Tibial artery (tissue), 4 donors: ENCODE measurements at regions not wholly inside any gene's neighbourhood (a gene's known extent, or its start where the extent isn't known, plus 50 kb on each side); places are given as distances from the start of the nearest gene placed in this dataset.
A peak's percentile ranks its signal among the peaks of the same experiment; 100 is the strongest.
"Not testable (repeated sequence)": the region's sequence is repeated elsewhere in the genome, so short reads cannot be mapped to it uniquely, and the experiment has no call there.

ENCODE experiments used
- DNase-seq, 2 donors: peaks; one replicate each; pipeline ENCODE4 v3.0.0-alpha.2; 2019
- H3K27ac ChIP-seq, 2 donors: fragments of 200-600 bp; sonication (generic) in 1 of 2; 1 replicate in 1 of 2; 2 replicates in 1 of 2; pipeline ENCODE4 v1.5.1; 2018 to 2019; ENCODE audit warnings: mild to moderate bottlenecking in 1 of 2
- H3K27me3 ChIP-seq, 2 donors: fragments of 200-600 bp; sonication (generic) in 1 of 2; one replicate each; pipeline versions ENCODE4 v1.5.1 to v1.6.0; 2016 to 2019
- H3K36me3 ChIP-seq, 3 donors: fragments of 200-600 bp; sonication (generic) in 2 of 3; one replicate each; pipeline ENCODE4 v1.5.1; 2016 to 2019; ENCODE audit warnings: mild to moderate bottlenecking in 2 of 3
- H3K4me1 ChIP-seq, 4 donors: fragments of 200-600 bp; sonication (generic) in 2 of 4; 1 replicate in 3 of 4; 2 replicates in 1 of 4; pipeline ENCODE4 v1.5.1; 2016 to 2019
- H3K4me3 ChIP-seq, 2 donors: fragments of 200-600 bp; sonication (generic) in 1 of 2; 1 replicate in 1 of 2; 2 replicates in 1 of 2; pipeline ENCODE4 v1.5.1; 2018 to 2019; ENCODE audit warnings: mild to moderate bottlenecking in 2 of 2
- H3K9me3 ChIP-seq, 3 donors: fragments of 200-600 bp; sonication (generic) in 1 of 3; one replicate each; pipeline ENCODE4 v1.5.1; 2016 to 2019
- CTCF ChIP-seq, 2 experiments: fragments of 200-600 bp in 1 of 2; fragments of 450-650 bp in 1 of 2; IDR thresholded peaks; one replicate each; pipeline ENCODE4 v1.5.1; 2017 to 2019; ENCODE audit warnings: antibody characterized with exemption in 2 of 2, mild to moderate bottlenecking in 1 of 2, moderate library complexity in 1 of 2
- intact Hi-C: fragments of 100-400 bp; cut with DNase I; formaldehyde crosslinking; loops from one replicate; pipeline ENCODE4 v1.15.0; 2023; ENCODE audit warnings: low total_unique reads

GRCh38 chr9:13443346-13444244 is 164.1 kb upstream of the MPDZ start:
- Histone ChIP-seq H3K27me3 (no peaks in the 10 kb centered on the region), H3K4me3 (peak overlapping the region; percentile 39 to 45), H3K36me3 (no peaks in the 10 kb centered on the region), H3K27ac (peak overlapping the region; percentile 47 to 58), H3K4me1 (peaks cover 0 to 39% (median 11%) of the 10 kb centered on the region in 4 donors), H3K9me3 (no peaks in the 10 kb centered on the region)
- DNase-seq = no peak
- no peak for TF ChIP-seq CTCF (IDR thresholded peaks at IDR 0.05)
- intact Hi-C loops = loop anchor here (10.0 kb wide), 2 partner anchors 651 to 881 kb away; no protein-coding TSS in a partner anchor

- TF ChIP-seq CTCF (IDR thresholded peaks at IDR 0.05) = no peak
- Histone ChIP-seq H3K4me3 (no peak overlapping the region), H3K36me3 (no peaks in the 10 kb centered on the region), H3K4me1 (peaks cover 0 to 20% (median 5%) of the 10 kb centered on the region in 4 donors), H3K9me3 (no peaks in the 10 kb centered on the region), H3K27ac (no peak overlapping the region), H3K27me3 (no peaks in the 10 kb centered on the region)
- no peak for DNase-seq
- intact Hi-C loops = loop anchor here (10.0 kb wide), 2 partner anchors 655 to 885 kb away; no protein-coding TSS in a partner anchor
Measured at GRCh38 chr9:13439685-13440476, 160.4 kb upstream of the MPDZ start.

- TF ChIP-seq CTCF (IDR thresholded peaks at IDR 0.05) = no peak
- intact Hi-C loops = no loop called here
- DNase-seq = no peak
Measured at GRCh38 chr9:13437866-13438265, 158.4 kb upstream of the MPDZ start.

GRCh38 chr9:13436591-13436990 is 157.1 kb upstream of the MPDZ start:
- no peak for TF ChIP-seq CTCF (IDR thresholded peaks at IDR 0.05)
- Histone ChIP-seq H3K4me3 (no peak overlapping the region), H3K9me3 (no peaks in the 10 kb centered on the region), H3K27ac (no peak overlapping the region), H3K27me3 (no peaks in the 10 kb centered on the region), H3K4me1 (no peaks in the 10 kb centered on the region), H3K36me3 (no peaks in the 10 kb centered on the region)
- intact Hi-C loops = no loop called here
- no peak for DNase-seq

More at GRCh38 chr9:13437866-13438265, 158.4 kb upstream of the MPDZ start:
- Histone ChIP-seq H3K27me3 (no peaks in the 10 kb centered on the region), H3K27ac (no peak overlapping the region), H3K4me1 (peaks cover 0 to 2% (median 0%) of the 10 kb centered on the region in 4 donors), H3K36me3 (no peaks in the 10 kb centered on the region), H3K4me3 (no peak overlapping the region), H3K9me3 (no peaks in the 10 kb centered on the region)

- not testable (repeated sequence) for H3K27me3 ChIP-seq, H3K4me3 ChIP-seq, H3K27ac ChIP-seq, H3K4me1 ChIP-seq, H3K9me3 ChIP-seq, H3K36me3 ChIP-seq, DNase-seq
- intact Hi-C loops = loop anchor here (5.0 kb wide), 1 partner anchor 919 kb away; no protein-coding TSS in a partner anchor
Measured at GRCh38 chr9:13433453-13433852, 154.0 kb upstream of the MPDZ start.
